ENCODE measurements at regions not wholly inside any gene's neighbourhood (a gene's known extent, or its start where the extent isn't known, plus 50 kb on each side); places are given as distances from the start of the nearest gene placed in this dataset.

GRCh38 chr4:57652779-57653178 is 542.6 kb upstream of the IGFBP7 start:
- DNase-seq (ENCODE audit: low read depth, low spot score): no peak
- BruUV-seq (replicated peaks): no TSS peak
- H3K9ac ChIP-seq (replicated peaks; ENCODE audit: extremely low read depth, insufficient read depth, low read length): no peak overlapping the region
- H3K4me1 ChIP-seq (ENCODE audit: control insufficient read depth, extremely low read depth, insufficient read depth, low read length): no peaks in the 10 kb centered on the region
- no peak overlapping the region for H3K27ac ChIP-seq (ENCODE audit: insufficient read depth, low read depth, low read length)
- H2AFZ ChIP-seq (ENCODE audit: low read depth, low read length): no peak overlapping the region
- H3K27me3 ChIP-seq (ENCODE audit: control insufficient read depth in 2 of 2, insufficient read depth in 2 of 2, low read length in 2 of 2): no peaks in the 10 kb centered on the region
- H3K36me3 ChIP-seq (ENCODE audit: control insufficient read depth in 2 of 2, extremely low read depth in 1 of 2, insufficient read depth in 2 of 2, low read length in 2 of 2): no peaks in the 10 kb centered on the region
- H3K4me2 ChIP-seq (ENCODE audit: insufficient read depth, low read length): no peak overlapping the region
- dilution Hi-C loops (cut with MboI; ENCODE audit: extremely low pct_ligation_motif_present, low sequenced_read_pairs) (no loop called here), intact Hi-C loops (cut with micrococcal nuclease) (no loop called here)
- TF ChIP-seq JUN (IDR thresholded peaks at IDR 0.05; ENCODE audit: borderline replicate concordance, insufficient read depth, insufficient read length, low read depth) (no peak), POLR2A (IDR thresholded peaks at IDR 0.05; ENCODE audit: low read depth, low read length) (no peak), POLR2AphosphoS5 (IDR thresholded peaks at IDR 0.05; ENCODE audit: insufficient read depth, low read depth, low read length) (no peak)
- TF ChIP-seq, protein P1, sequence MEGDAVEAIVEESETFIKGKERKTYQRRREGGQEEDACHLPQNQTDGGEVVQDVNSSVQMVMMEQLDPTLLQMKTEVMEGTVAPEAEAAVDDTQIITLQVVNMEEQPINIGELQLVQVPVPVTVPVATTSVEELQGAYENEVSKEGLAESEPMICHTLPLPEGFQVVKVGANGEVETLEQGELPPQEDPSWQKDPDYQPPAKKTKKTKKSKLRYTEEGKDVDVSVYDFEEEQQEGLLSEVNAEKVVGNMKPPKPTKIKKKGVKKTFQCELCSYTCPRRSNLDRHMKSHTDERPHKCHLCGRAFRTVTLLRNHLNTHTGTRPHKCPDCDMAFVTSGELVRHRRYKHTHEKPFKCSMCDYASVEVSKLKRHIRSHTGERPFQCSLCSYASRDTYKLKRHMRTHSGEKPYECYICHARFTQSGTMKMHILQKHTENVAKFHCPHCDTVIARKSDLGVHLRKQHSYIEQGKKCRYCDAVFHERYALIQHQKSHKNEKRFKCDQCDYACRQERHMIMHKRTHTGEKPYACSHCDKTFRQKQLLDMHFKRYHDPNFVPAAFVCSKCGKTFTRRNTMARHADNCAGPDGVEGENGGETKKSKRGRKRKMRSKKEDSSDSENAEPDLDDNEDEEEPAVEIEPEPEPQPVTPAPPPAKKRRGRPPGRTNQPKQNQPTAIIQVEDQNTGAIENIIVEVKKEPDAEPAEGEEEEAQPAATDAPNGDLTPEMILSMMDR (IDR thresholded peaks at IDR 0.05; ENCODE audit: extremely low read depth in 1 of 2, insufficient read depth in 1 of 2, low read depth in 1 of 2, low read length in 2 of 2): no peak
- CTCF ChIA-PET: no interaction called here
- no peaks in the 10 kb centered on the region for H3K9me3 ChIP-seq (replicated peaks; ENCODE audit: control insufficient read depth, insufficient read depth, low read length)
- no peak for FAIRE-seq
- H3K9me1 ChIP-seq (replicated peaks; ENCODE audit: control insufficient read depth, extremely low read depth, insufficient read depth, low read length): no peaks in the 10 kb centered on the region
- H3K4me3 ChIP-seq (replicated peaks in 1 of 3; ENCODE audit: insufficient read depth in 1 of 3, low read depth in 1 of 3, low read length in 3 of 3): no peak overlapping the region
- no peaks in the 10 kb centered on the region for H3K79me2 ChIP-seq (ENCODE audit: control insufficient read depth, insufficient read depth, low read length)
- POLR2A ChIA-PET: no interaction called here
- no peaks in the 10 kb centered on the region for H4K20me1 ChIP-seq (replicated peaks; ENCODE audit: control insufficient read depth, extremely low read depth, insufficient read depth, low read length)

- Histone ChIP-seq H3K9me1 (replicated peaks; ENCODE audit: control insufficient read depth, extremely low read depth, insufficient read depth, low read length) (no peaks in the 10 kb centered on the region), H3K27ac (ENCODE audit: insufficient read depth, low read depth, low read length) (no peak overlapping the region), H2AFZ (ENCODE audit: low read depth, low read length) (no peak overlapping the region), H3K4me2 (ENCODE audit: insufficient read depth, low read length) (no peak overlapping the region), H4K20me1 (replicated peaks; ENCODE audit: control insufficient read depth, extremely low read depth, insufficient read depth, low read length) (no peaks in the 10 kb centered on the region), H3K9ac (replicated peaks; ENCODE audit: extremely low read depth, insufficient read depth, low read length) (no peak overlapping the region), H3K79me2 (ENCODE audit: control insufficient read depth, insufficient read depth, low read length) (no peaks in the 10 kb centered on the region), H3K4me1 (ENCODE audit: control insufficient read depth, extremely low read depth, insufficient read depth, low read length) (no peaks in the 10 kb centered on the region), H3K36me3 (ENCODE audit: control insufficient read depth in 2 of 2, extremely low read depth in 1 of 2, insufficient read depth in 2 of 2, low read length in 2 of 2) (no peaks in the 10 kb centered on the region), H3K9me3 (replicated peaks; ENCODE audit: control insufficient read depth, insufficient read depth, low read length) (no peaks in the 10 kb centered on the region), H3K27me3 (ENCODE audit: control insufficient read depth in 2 of 2, insufficient read depth in 2 of 2, low read length in 2 of 2) (no peaks in the 10 kb centered on the region), H3K4me3 (replicated peaks in 1 of 3; ENCODE audit: insufficient read depth in 1 of 3, low read depth in 1 of 3, low read length in 3 of 3) (no peak overlapping the region)
- POLR2A ChIA-PET: no interaction called here
- FAIRE-seq (no peak), DNase-seq (ENCODE audit: low read depth, low spot score) (no peak)
- dilution Hi-C loops (cut with MboI; ENCODE audit: extremely low pct_ligation_motif_present, low sequenced_read_pairs) (no loop called here), intact Hi-C loops (cut with micrococcal nuclease) (no loop called here)
- TF ChIP-seq POLR2AphosphoS5 (IDR thresholded peaks at IDR 0.05; ENCODE audit: insufficient read depth, low read depth, low read length): no peak
- TF ChIP-seq EZH2 (IDR thresholded peaks at IDR 0.05; ENCODE audit: borderline replicate concordance, low read depth, low read length, severe bottlenecking): no peak
- TF ChIP-seq, protein P1 (IDR thresholded peaks at IDR 0.05; ENCODE audit: extremely low read depth in 1 of 2, insufficient read depth in 1 of 2, low read depth in 1 of 2, low read length in 2 of 2): no peak
- no peak for TF ChIP-seq MYC (IDR thresholded peaks at IDR 0.05; ENCODE audit: low read depth, low read length)
- no peak for TF ChIP-seq FOS (IDR thresholded peaks at IDR 0.05; ENCODE audit: borderline replicate concordance, insufficient read depth, low read length)
- BruUV-seq (replicated peaks): no TSS peak
- CTCF ChIA-PET: no interaction called here
These were observed 530.4 kb upstream of the IGFBP7 start for GRCh38 chr4:57640391-57641100.

All from endothelial cell of umbilical vein (primary cell).